ENCODE measurements at regions not wholly inside any gene's neighbourhood (a gene's known extent, or its start where the extent isn't known, plus 50 kb on each side); places are given as distances from the start of the nearest gene placed in this dataset.

- no peak for TF ChIP-seq Cebpa-rat (IDR thresholded peaks at IDR 0.05)
- H3K9ac ChIP-seq: no peak overlapping the region
- no peak overlapping the region for H3K4me2 ChIP-seq
- H3K4me3 ChIP-seq: no peak overlapping the region
- no peaks in the 10 kb centered on the region for H4K20me1 ChIP-seq
- no peaks in the 10 kb centered on the region for H3K27me3 ChIP-seq
- no peak overlapping the region for H3K27ac ChIP-seq
- no peaks in the 10 kb centered on the region for H3K36me3 ChIP-seq
- no peaks in the 10 kb centered on the region for H3K4me1 ChIP-seq
- peaks cover 19% of the 10 kb centered on the region for H3K9me3 ChIP-seq
Observed at GRCh38 chr12:45584336-45584735, 145.2 kb upstream of the ARID2 start.

DNA sequence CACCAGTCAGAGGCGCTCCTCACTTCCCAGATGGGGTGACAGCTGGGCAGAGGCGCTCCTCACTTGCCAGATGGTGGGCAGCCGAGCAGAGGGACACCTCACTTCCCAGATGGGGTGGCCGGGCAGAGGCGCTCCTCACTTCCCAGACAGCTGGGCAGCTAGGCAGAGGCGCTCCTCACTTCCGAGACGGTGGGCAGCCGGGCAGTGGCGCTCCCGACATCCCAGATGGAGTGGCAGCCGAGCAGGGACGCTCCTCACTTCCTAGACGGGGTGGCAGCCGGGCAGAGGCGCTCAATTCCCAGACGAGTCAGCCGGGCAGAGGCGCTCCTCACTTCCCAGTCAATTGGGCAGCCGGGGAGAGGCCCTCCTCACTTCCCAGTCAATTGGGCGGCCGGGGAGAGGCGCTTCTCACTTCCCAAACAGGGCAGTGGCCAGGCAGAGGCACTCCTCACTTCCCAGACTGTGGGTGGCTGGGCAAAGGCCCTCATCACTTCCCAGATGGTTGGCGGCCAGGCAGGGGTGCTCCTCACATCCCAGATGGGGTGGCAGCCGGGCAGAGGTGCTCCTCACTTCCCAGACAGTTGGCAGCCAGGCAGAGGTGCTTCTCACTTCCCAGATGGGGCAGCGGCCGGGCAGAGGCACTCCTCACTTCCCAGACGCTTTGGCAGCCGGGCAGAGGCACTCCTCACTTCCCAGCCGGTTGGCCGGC lies 143.8 kb upstream of the ARID2 start:
- H3K4me2 ChIP-seq: no peak overlapping the region
- peaks cover 19% of the 10 kb centered on the region for H3K9me3 ChIP-seq
- no peak overlapping the region for H3K9ac ChIP-seq
- no peaks in the 10 kb centered on the region for H3K4me1 ChIP-seq
- H3K36me3 ChIP-seq: no peaks in the 10 kb centered on the region
- no peaks in the 10 kb centered on the region for H3K27me3 ChIP-seq
- H3K27ac ChIP-seq: no peak overlapping the region
- TF ChIP-seq Cebpa-rat (IDR thresholded peaks at IDR 0.05): no peak
- no peak overlapping the region for H3K4me3 ChIP-seq
- no peaks in the 10 kb centered on the region for H4K20me1 ChIP-seq

GRCh38 chr12:45586486-45586885 lies 143.0 kb upstream of the ARID2 start:
- Histone ChIP-seq H3K9ac (no peak overlapping the region), H3K9me3 (peaks cover 19% of the 10 kb centered on the region), H3K27me3 (no peaks in the 10 kb centered on the region), H3K4me1 (no peaks in the 10 kb centered on the region), H3K27ac (no peak overlapping the region), H3K4me2 (no peak overlapping the region), H4K20me1 (no peaks in the 10 kb centered on the region), H3K36me3 (no peaks in the 10 kb centered on the region), H3K4me3 (no peak overlapping the region)
- no peak for TF ChIP-seq Cebpa-rat (IDR thresholded peaks at IDR 0.05)

- no peak overlapping the region for H3K4me3 ChIP-seq
- no peaks in the 10 kb centered on the region for H3K27me3 ChIP-seq
- no peak overlapping the region for H3K4me2 ChIP-seq
- H3K36me3 ChIP-seq: no peaks in the 10 kb centered on the region
- no peaks in the 10 kb centered on the region for H4K20me1 ChIP-seq
- H3K27ac ChIP-seq: no peak overlapping the region
- peaks cover 19% of the 10 kb centered on the region for H3K9me3 ChIP-seq
- TF ChIP-seq Cebpa-rat (IDR thresholded peaks at IDR 0.05): no peak
- no peaks in the 10 kb centered on the region for H3K4me1 ChIP-seq
- H3K9ac ChIP-seq: no peak overlapping the region
Observed at GRCh38 chr12:45587012-45587411, 142.5 kb upstream of the ARID2 start.

DNA sequence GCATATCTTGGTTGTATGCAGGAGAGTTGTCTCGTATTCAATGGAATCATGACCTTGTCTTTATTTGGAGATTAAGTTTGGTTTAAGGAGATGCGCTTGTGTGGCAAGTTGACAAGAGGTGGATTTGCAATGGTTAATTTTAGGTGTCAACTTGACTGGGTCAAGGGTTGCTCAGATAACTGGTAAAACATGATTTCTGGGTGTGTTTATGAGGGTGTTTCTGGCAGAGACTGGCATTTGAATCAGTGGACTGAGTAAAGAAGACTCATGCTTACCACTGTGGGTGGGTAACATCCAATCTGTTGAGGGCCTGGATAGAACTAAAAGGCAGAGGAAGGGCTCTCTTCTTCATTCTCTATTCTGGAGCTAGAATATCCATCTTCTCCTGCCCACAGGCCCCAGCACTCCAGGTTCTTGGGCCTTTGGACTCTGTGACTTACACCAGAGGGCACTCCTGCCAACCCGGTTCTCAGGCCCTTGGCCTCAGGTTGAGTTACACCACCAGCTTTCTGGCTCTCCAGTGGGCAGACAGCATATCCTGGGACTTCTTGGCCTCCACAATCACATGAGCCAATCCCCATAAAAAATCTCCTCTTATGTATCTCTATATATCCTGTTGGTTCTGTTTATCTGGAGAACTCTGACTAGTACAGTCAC lies 141.5 kb upstream of the ARID2 start:
- Histone ChIP-seq H3K4me2 (no peak overlapping the region), H4K20me1 (no peaks in the 10 kb centered on the region), H3K27ac (no peak overlapping the region), H3K27me3 (no peaks in the 10 kb centered on the region), H3K9me3 (peaks cover 19% of the 10 kb centered on the region), H3K9ac (no peak overlapping the region), H3K4me1 (no peaks in the 10 kb centered on the region), H3K4me3 (no peak overlapping the region), H3K36me3 (no peaks in the 10 kb centered on the region)
- no peak for TF ChIP-seq Cebpa-rat (IDR thresholded peaks at IDR 0.05)

GRCh38 chr12:45590646-45591045 lies 138.9 kb upstream of the ARID2 start:
- no peak for TF ChIP-seq Cebpa-rat (IDR thresholded peaks at IDR 0.05)
- no peaks in the 10 kb centered on the region for H3K36me3 ChIP-seq
- no peak overlapping the region for H3K4me3 ChIP-seq
- no peaks in the 10 kb centered on the region for H4K20me1 ChIP-seq
- H3K27ac ChIP-seq: no peak overlapping the region
- H3K9ac ChIP-seq: no peak overlapping the region
- no peaks in the 10 kb centered on the region for H3K4me1 ChIP-seq
- H3K9me3 ChIP-seq: peaks cover 11% of the 10 kb centered on the region
- no peaks in the 10 kb centered on the region for H3K27me3 ChIP-seq
- no peak overlapping the region for H3K4me2 ChIP-seq

DNA sequence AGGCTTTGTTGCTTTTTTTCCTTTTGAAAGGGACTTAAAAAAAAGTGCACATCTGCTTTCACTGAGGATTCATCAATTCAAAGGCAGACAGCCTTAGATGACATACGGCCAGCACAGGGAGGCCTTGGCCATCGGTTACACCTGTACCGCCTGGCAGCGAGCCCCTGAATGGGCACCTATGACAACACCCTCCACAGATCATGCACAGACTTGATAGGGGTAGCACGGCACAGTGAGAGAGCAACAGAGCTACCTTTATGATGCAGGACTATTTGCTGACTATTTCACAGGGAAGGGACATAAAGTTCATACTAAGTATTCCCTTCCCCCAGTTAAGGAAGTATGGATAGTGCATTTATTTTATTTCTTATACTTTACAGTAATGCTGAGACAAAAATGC lies 137.9 kb upstream of the ARID2 start:
- H3K4me3 ChIP-seq: no peak overlapping the region
- peaks cover 1% of the 10 kb centered on the region; the same call in 1 of the 2 replicates for H3K9me3 ChIP-seq
- H3K4me1 ChIP-seq: no peaks in the 10 kb centered on the region
- H4K20me1 ChIP-seq: no peaks in the 10 kb centered on the region
- no peak overlapping the region for H3K27ac ChIP-seq
- no peaks in the 10 kb centered on the region for H3K27me3 ChIP-seq
- TF ChIP-seq Cebpa-rat (IDR thresholded peaks at IDR 0.05): no peak
- H3K9ac ChIP-seq: no peak overlapping the region
- no peaks in the 10 kb centered on the region for H3K36me3 ChIP-seq
- no peak overlapping the region for H3K4me2 ChIP-seq

GRCh38 chr12:45596366-45596765 lies 133.1 kb upstream of the ARID2 start:
- no peaks in the 10 kb centered on the region for H3K27me3 ChIP-seq
- H3K36me3 ChIP-seq: no peaks in the 10 kb centered on the region
- H3K4me3 ChIP-seq: no peak overlapping the region
- H3K4me1 ChIP-seq: no peaks in the 10 kb centered on the region
- H3K27ac ChIP-seq: no peak overlapping the region
- no peak overlapping the region for H3K4me2 ChIP-seq
- H3K9ac ChIP-seq: no peak overlapping the region
- no peaks in the 10 kb centered on the region for H4K20me1 ChIP-seq
- TF ChIP-seq Cebpa-rat (IDR thresholded peaks at IDR 0.05): no peak
- no peaks in the 10 kb centered on the region for H3K9me3 ChIP-seq

GRCh38 chr12:45598336-45598735 lies 131.2 kb upstream of the ARID2 start:
- Histone ChIP-seq H4K20me1 (no peaks in the 10 kb centered on the region), H3K36me3 (no peaks in the 10 kb centered on the region)

GRCh38 chr12:45598761-45599160 lies 130.7 kb upstream of the ARID2 start:
- Histone ChIP-seq H3K4me1 (no peaks in the 10 kb centered on the region), H4K20me1 (no peaks in the 10 kb centered on the region), H3K4me2 (no peak overlapping the region), H3K36me3 (no peaks in the 10 kb centered on the region), H3K9ac (no peak overlapping the region), H3K27ac (no peak overlapping the region), H3K9me3 (no peaks in the 10 kb centered on the region), H3K4me3 (no peak overlapping the region), H3K27me3 (no peaks in the 10 kb centered on the region)
- TF ChIP-seq Cebpa-rat (IDR thresholded peaks at IDR 0.05): no peak

More at GRCh38 chr12:45598336-45598735, 131.2 kb upstream of the ARID2 start:
- Histone ChIP-seq H3K4me3 (no peak overlapping the region), H3K4me1 (no peaks in the 10 kb centered on the region), H3K9ac (no peak overlapping the region), H3K27me3 (no peaks in the 10 kb centered on the region), H3K27ac (no peak overlapping the region), H3K9me3 (no peaks in the 10 kb centered on the region), H3K4me2 (no peak overlapping the region)
- no peak for TF ChIP-seq Cebpa-rat (IDR thresholded peaks at IDR 0.05)

Measured in BLaER1 (cell line).